GM12875 (cell line): ENCODE measurements at regions not wholly inside any gene's neighbourhood (a gene's known extent, or its start where the extent isn't known, plus 50 kb on each side); places are given as distances from the start of the nearest gene placed in this dataset.

Experiments
- H3K4me3 ChIP-seq: one replicate; pipeline ENCODE4 v1.5.1; 2011; ENCODE audit warnings: low read depth, low read length, control low read depth
- TF ChIP-seq, protein P1 (sequence below): IDR thresholded peaks from 2 replicates; pipeline ENCODE4 v1.5.1; 2011; ENCODE audit warnings: low read depth, mild to moderate bottlenecking, control low read depth, inconsistent platforms, low read length, moderate library complexity, borderline replicate concordance; ENCODE audit not compliant: insufficient read depth

DNA sequence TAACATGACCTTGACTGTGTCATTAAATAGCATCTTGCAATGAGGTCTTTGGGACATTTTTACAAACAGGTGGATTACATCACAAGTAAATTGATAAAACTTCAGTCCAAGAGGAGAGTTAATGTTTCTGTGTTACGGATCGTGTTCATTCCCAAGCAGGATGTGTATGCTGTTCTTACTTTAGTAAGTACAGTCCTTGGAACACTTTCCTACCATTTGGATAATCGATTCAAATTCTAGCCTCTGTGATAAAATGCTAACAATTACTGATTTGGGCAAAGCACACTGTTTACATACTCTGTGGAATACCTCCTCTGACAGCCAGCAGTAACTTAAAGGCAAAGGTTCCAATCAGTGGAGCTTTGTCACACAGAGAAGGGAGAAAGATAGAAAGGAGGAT lies 351.7 kb downstream of the FAT3 start:
- TF ChIP-seq, protein P1, sequence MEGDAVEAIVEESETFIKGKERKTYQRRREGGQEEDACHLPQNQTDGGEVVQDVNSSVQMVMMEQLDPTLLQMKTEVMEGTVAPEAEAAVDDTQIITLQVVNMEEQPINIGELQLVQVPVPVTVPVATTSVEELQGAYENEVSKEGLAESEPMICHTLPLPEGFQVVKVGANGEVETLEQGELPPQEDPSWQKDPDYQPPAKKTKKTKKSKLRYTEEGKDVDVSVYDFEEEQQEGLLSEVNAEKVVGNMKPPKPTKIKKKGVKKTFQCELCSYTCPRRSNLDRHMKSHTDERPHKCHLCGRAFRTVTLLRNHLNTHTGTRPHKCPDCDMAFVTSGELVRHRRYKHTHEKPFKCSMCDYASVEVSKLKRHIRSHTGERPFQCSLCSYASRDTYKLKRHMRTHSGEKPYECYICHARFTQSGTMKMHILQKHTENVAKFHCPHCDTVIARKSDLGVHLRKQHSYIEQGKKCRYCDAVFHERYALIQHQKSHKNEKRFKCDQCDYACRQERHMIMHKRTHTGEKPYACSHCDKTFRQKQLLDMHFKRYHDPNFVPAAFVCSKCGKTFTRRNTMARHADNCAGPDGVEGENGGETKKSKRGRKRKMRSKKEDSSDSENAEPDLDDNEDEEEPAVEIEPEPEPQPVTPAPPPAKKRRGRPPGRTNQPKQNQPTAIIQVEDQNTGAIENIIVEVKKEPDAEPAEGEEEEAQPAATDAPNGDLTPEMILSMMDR: no peak
- H3K4me3 ChIP-seq: no peak overlapping the region

DNA sequence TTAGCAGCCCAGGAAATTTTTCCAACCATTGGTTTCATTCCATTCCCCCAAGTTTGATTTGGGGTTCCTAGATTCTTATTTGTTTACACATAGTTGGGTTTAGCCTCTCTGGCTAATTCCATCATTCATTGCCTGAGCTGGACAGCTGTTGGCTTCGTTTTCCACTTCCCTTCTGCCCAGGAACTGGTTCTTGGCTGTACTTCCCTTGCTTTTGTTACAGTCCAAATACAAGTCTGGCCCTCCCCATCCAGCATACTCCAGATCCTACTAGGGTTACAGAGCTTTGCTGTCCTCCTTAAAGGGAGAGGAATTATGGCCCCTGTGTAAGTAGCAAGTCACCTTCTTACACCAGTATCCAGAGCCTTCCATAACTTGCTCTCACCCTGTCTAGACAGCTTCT lies 356.3 kb downstream of the FAT3 start:
- H3K4me3 ChIP-seq: no peak overlapping the region
- TF ChIP-seq, protein P1: no peak

DNA sequence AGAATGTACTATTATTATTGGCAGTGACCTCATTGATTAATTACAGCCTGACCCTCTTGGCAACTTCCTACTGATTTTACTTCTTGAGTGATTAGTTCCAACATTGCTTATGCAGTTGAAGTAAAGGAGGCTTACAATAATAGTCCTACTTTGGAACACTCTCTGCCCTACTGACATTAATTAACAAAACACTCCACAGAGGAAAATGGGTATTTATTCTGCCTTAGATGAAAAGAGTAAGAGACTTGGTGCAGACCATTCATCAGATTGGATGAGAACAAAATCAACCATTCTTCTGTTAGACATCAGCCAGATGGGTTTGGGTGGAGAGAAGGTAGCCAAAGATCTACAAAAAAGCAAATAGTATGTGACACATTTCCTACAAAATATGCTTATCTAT lies 363.8 kb downstream of the FAT3 start:
- TF ChIP-seq, protein P1: no peak
- H3K4me3 ChIP-seq: no peak overlapping the region

DNA sequence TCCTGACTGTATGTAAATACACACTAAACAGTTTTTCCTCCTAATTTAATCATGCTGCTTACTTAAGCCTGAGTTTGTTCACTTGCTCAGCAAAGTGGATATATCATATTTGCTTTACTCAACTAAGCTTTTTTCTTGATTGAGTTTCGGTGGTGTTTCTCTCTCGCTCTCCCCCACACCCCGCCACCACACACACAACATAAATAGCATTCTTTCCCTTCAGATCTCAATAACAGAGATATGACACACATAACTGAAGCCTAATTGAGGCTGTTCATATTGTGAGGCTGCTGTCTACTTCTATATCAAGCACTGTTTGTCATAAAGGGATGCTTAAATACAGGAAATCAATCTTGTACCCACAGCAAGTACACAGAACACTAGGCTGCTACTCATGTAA lies 364.9 kb downstream of the FAT3 start:
- TF ChIP-seq, protein P1: no peak
- no peak overlapping the region for H3K4me3 ChIP-seq

DNA sequence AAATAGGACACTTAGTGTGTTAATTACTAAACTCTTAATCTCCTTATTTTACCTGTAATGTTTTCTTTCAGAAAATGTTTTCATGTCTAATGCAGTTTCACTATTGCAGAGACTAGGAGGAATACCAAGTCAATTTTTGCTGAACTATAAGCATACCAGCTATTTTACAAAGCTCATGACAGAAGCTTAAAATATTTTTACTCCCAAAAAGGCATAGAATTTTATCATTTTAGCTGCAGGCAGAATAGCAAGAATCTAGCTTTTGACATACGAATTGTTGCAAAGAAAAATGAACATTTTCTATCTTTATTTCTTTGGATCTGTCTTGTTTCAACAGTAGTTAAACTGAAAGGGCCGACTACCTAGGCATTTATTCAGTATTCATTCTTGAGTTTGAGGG lies 366.9 kb downstream of the FAT3 start:
- no peak overlapping the region for H3K4me3 ChIP-seq
- TF ChIP-seq, protein P1: no peak

DNA sequence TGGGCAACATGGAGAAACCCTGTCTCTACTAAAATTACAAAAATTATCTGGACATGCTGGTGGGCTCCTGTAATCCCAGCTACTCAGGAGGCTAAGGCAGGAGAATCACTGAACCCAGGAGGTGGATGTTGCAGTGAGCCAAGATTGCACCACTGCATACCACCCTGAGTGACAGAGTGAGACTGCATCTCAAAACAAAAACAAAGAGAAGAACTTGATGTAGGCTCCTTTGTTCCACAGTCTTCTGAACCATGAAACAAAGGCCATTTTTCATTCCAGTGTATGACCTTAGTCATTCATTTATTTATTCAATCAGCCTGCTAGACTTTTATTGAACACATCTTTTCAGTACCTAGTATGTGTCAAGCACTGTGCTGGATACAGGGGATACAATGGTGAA lies 369.6 kb downstream of the FAT3 start:
- TF ChIP-seq, protein P1: no peak

DNA sequence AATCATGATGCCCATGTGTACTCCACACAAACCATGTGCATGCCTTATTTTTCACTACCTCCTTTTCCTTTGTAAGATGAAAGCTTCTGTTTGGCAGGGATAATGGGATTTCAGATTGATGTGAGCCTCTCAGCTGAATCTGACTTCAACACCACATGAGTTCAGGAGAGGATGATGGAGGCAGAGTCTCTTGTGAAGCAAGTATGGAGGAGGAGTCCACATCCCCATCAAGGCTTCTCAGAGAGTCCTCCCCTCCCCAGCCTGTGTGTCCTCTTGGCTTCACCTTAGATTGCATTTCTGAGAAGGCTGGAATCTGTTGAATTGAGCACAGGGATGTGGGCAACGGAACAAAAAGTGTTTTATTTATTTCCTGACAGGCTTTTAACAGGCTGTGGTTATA lies 370.4 kb downstream of the FAT3 start:
- no peak overlapping the region for H3K4me3 ChIP-seq
- TF ChIP-seq, protein P1: no peak

More for the DNA sequence above, 369.6 kb downstream of the FAT3 start:
- no peak overlapping the region for H3K4me3 ChIP-seq
